HG02973 (cell line): ENCODE measurements at regions not wholly inside any gene's neighbourhood (a gene's known extent, or its start where the extent isn't known, plus 50 kb on each side); places are given as distances from the start of the nearest gene placed in this dataset.

Experiments used
- ATAC-seq: cut with Tn5 transposase; IDR thresholded peaks from one replicate; pipeline ENCODE4 v1.9.1; 2021; ENCODE audit warnings: moderate library complexity; ENCODE audit not compliant: unreplicated experiment

DNA sequence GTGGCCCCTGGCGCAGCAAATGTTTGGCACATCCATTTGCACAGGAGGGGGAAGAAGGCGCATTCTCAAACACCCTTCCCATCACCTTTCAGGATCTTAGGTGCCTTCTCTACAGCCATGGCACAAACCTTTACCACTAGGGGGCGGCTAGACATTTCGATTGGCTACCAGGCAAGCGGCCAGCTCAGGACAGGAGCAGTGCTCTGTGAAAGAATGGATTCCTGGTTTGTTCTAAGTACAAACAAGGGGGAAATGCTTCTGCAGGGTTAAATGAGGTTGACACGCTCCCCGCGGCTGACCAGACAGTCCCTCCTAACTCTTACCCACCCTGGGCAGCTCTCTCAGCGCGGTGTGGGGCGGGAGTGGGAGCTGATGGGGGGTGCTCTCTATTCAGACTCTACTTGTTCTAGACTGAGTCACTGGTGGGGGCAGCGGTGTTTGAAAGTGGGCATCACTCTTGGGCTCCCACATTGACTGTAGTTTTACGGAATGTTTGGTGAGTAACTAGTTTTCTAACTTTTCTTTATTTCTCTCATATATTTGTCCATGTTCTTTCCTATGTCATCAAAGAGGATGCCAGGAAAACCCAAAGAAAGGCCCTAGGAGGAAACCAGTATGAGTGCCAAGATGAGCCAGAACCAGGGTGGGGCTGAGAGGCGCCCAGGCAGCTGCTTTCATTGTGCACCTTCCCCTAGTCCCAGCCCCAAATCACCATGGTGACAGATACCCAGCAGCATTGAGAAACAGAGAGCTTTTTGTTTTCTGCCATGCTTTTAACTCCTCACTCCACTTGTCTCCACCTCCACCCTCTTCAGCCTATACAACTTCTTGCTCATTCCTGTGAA lies 61.4 kb upstream of the GPR158 start:
- ATAC-seq: peak; percentile 82

DNA sequence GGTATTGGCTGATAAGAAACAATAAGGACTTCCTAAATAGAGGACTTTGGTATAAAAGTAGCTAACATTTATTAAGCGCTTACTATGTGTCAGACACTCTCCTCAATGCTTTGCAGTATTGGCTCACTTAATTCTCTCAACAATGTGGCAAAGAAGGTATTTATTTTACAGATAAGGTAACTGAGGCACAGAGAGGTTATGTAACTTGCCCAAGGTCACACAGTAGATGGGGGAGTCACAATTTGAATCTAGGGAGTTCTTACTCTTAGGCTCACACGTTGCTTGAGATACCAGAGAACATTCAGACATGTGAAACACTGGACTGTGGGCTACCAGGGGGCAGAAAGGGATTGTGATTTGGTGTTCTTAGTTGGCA lies 60.8 kb upstream of the GPR158 start:
- ATAC-seq: no peak

DNA sequence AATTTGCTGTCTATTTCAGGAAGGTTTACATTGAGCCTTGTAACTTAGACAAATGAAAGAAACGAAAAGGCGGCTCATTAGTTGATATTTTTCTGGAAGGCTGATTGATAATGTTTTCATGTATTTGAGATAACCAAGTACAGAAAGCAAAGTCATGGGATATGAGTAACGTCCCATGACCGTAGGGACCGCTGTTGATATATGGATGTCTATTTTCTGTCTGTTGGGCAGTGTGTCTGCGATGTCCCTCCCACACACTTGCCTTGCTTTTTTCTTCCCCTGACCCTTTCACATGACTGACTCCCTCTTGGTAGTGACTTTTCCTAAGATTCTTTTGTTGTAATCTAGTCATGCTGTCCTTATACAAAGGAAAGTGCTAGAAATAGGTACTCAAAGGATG lies 57.0 kb upstream of the GPR158 start:
- no peak for ATAC-seq

DNA sequence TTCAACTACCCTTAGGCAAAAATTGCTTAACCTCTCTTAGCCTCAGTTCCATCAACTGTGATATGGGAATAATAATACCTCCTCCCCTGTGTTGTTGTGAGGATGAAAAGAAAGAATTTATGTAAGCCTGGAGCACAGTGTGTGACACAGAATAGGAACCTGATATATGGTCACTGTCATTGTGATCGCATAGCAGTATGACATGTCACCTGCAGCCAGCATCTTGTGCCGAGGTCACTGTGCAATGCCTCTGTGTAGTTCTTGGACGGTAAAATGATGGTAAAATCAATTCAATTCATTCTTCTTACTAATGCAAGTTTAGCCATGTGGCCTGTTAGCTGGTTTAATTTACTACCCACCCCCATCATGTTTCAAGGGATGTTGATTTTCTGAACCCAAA lies 54.6 kb upstream of the GPR158 start:
- ATAC-seq: no peak
